CD4-positive, alpha-beta T cell treated with Interleukin-10 for 1 hour (primary cell): ENCODE measurements at regions not wholly inside any gene's neighbourhood (a gene's known extent, or its start where the extent isn't known, plus 50 kb on each side); places are given as distances from the start of the nearest gene placed in this dataset.
"Not testable (repeated sequence)": the region's sequence is repeated elsewhere in the genome, so short reads cannot be mapped to it uniquely, and the experiment has no call there.

Experiments
- DNase-seq: peaks from one replicate; pipeline ENCODE4 v3.0.0-alpha.2; 2020

- no peak for DNase-seq
Measured at GRCh38 chr2:17355608-17356329, 162.5 kb downstream of the RAD51AP2 start.

GRCh38 chr2:17353263-17353662 is 165.0 kb downstream of the RAD51AP2 start:
- no peak for DNase-seq

GRCh38 chr2:17342692-17343091 is 175.5 kb downstream of the RAD51AP2 start:
- DNase-seq: not testable (repeated sequence)

GRCh38 chr2:17337507-17337906 is 180.7 kb downstream of the RAD51AP2 start:
- DNase-seq: no peak

- DNase-seq: no peak
Measured at GRCh38 chr2:17336458-17336857, 181.8 kb downstream of the RAD51AP2 start.

GRCh38 chr2:17334300-17334699 is 183.9 kb downstream of the RAD51AP2 start:
- DNase-seq: no peak

- no peak for DNase-seq
Measured at GRCh38 chr2:17331636-17332035, 186.6 kb downstream of the RAD51AP2 start.

GRCh38 chr2:17328161-17328560 is 190.1 kb downstream of the RAD51AP2 start:
- no peak for DNase-seq

GRCh38 chr2:17327649-17328048 is 190.6 kb downstream of the RAD51AP2 start:
- DNase-seq: no peak

GRCh38 chr2:17326717-17327116 is 191.5 kb downstream of the RAD51AP2 start:
- DNase-seq: no peak

- no peak for DNase-seq
Measured at GRCh38 chr2:17323697-17324096, 194.5 kb downstream of the RAD51AP2 start.

GRCh38 chr2:17322461-17322860 is 195.8 kb downstream of the RAD51AP2 start:
- no peak for DNase-seq

GRCh38 chr2:17319090-17319489 is 199.2 kb downstream of the RAD51AP2 start:
- DNase-seq: no peak

GRCh38 chr2:17318013-17318412 is 200.2 kb downstream of the RAD51AP2 start:
- DNase-seq: no peak

- DNase-seq: no peak
Measured at GRCh38 chr2:17317439-17317976, 200.7 kb downstream of the RAD51AP2 start.

GRCh38 chr2:17313261-17313660 is 205.0 kb downstream of the RAD51AP2 start:
- DNase-seq: no peak

- no peak for DNase-seq
Measured at GRCh38 chr2:17311771-17312511, 206.3 kb downstream of the RAD51AP2 start.

- no peak for DNase-seq
Measured at GRCh38 chr2:17311106-17311619, 207.1 kb downstream of the RAD51AP2 start.

- no peak for DNase-seq
Measured at GRCh38 chr2:17309741-17310339, 208.4 kb downstream of the RAD51AP2 start.

GRCh38 chr2:17309181-17309580 is 209.1 kb downstream of the RAD51AP2 start:
- no peak for DNase-seq

GRCh38 chr2:17306706-17307105 is 211.5 kb downstream of the RAD51AP2 start:
- no peak for DNase-seq

GRCh38 chr2:17306219-17306618 is 212.0 kb downstream of the RAD51AP2 start:
- DNase-seq: no peak

- DNase-seq: no peak
Measured at GRCh38 chr2:17303521-17303920, 214.7 kb downstream of the RAD51AP2 start.

- DNase-seq: no peak
Measured at GRCh38 chr2:17303054-17303453, 215.2 kb downstream of the RAD51AP2 start.
